GM18505 (cell line): ENCODE measurements at regions not wholly inside any gene's neighbourhood (a gene's known extent, or its start where the extent isn't known, plus 50 kb on each side); places are given as distances from the start of the nearest gene placed in this dataset.
"Not testable (repeated sequence)": the region's sequence is repeated elsewhere in the genome, so short reads cannot be mapped to it uniquely, and the experiment has no call there.

Source experiments
- ATAC-seq: cut with Tn5 transposase; IDR thresholded peaks from one replicate; pipeline ENCODE4 v1.9.1; 2021; ENCODE audit not compliant: unreplicated experiment
- POLR2A ChIP-seq: IDR thresholded peaks from 4 replicates; pipeline ENCODE4 v1.6.1; 2011; ENCODE audit warnings: borderline replicate concordance; ENCODE audit not compliant: insufficient read depth, insufficient read length; ENCODE audit errors: extremely low read depth

GRCh38 chr2:37769551-37769950 lies 98.1 kb upstream of the CDC42EP3 start:
- ATAC-seq = no peak
- no peak for TF ChIP-seq POLR2A

DNA sequence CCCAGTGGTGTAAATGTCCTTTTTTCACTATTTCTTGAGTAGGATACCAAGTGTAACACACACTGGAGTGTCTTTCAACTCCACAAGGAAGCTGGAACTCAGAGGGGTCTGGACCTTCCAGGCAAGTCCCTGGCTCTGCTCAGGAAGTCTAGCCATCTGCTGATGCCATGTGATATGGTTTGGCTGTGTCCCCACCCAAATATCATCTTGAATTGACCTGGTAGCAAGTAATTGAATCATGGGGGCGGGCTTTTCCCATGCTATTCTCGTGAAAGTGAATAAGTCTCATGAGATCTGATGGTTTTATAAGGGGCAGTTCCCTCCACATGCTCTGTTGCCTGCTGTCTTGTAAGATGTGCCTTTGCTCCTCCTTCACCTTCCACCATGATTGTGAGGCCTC lies 99.4 kb upstream of the CDC42EP3 start:
- TF ChIP-seq POLR2A = no peak
- ATAC-seq = no peak

- no peak for TF ChIP-seq POLR2A
- no peak for ATAC-seq
Observed at GRCh38 chr2:37771600-37772088, 100.2 kb upstream of the CDC42EP3 start.

DNA sequence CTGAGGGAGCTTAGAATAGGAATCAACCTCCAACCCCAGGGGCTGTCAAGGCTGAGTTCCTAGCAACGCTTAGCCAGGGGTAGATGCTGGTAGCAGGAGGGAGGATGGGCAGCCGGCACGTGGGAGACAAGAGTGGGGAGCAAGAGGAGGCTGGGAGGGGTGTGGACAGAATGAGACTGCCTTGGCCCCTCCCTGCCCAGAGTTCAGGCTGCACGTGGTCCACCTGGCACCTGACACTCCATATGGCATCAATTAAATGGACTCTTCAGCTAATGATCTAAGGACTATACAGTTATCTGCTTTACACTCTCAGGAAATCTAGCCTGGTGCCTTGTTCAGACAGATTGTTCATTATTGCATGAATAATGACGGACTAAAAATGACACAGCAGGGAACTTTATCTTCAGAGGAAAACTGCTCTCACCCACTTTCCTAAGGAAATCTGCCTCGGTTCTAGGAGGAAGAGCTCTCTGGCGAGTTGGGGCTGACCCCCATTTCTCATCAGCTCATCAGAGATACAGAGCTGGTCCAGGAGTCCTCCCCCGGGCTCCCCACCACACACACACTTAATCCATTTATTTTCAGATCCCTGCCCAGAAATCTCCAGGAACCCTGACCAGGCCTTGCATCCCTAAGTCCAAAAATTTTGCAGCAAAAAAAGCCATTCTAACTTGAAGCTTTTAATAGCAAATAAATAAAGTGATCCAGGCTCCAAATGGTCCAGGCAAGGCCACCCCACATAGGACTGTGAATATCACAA lies 102.1 kb upstream of the CDC42EP3 start:
- no peak for TF ChIP-seq POLR2A
- ATAC-seq = no peak

DNA sequence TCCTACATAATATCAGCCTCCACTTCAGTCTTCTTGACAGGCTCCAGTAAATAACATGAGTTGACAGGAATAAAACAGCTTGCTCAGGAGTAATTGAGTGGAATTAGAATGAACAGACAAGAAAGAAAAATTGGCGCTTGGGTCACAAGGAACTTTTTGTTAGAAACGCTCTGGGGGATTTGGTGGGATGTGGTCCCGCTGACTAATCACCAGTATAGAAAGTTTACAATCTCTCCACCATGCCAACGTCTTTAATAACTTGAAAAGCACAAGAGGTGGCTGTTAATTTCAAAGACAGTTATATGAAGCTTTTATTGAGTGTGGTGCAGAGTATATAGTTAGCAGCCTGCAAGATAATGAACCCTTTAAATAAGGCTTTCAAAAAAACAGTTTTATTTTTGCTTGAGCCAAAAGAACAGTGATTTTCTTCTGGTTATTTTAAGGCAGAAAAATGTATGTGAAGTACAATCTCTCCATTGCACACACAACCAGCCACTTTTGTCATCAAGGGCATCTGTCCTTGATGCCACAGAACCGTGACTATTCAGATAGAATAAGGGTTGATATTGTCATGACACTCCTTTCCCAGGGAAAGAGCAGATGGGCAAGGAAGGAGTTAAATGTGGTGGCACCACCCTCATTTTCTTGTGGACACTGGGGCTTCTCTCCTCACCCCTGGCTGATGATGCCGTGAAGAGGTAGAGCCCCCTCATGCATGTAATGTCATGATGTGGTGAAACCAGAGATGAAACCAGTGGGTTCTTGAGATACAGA lies 102.9 kb upstream of the CDC42EP3 start:
- ATAC-seq = not testable (repeated sequence)

- no peak for TF ChIP-seq POLR2A
- no peak for ATAC-seq
Observed at GRCh38 chr2:37774976-37775907, 103.8 kb upstream of the CDC42EP3 start.

DNA sequence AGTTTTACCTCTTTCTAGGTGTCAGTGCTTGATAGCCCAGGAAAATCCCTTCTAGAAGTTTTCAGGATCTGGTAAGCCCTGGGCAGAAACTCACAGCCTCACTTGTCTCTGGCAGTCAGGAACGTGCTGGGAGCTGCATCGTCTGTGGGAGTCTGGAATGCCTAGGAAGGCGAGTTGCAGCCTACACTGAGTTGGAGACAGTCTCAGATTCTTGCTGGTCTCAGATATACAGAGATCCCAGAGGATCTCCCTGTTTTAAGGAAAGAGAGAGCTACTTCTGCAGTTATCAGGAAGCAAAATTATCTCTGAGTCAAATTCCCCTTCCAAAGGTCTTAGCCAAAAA lies 104.4 kb upstream of the CDC42EP3 start:
- no peak for ATAC-seq
- TF ChIP-seq POLR2A = no peak

DNA sequence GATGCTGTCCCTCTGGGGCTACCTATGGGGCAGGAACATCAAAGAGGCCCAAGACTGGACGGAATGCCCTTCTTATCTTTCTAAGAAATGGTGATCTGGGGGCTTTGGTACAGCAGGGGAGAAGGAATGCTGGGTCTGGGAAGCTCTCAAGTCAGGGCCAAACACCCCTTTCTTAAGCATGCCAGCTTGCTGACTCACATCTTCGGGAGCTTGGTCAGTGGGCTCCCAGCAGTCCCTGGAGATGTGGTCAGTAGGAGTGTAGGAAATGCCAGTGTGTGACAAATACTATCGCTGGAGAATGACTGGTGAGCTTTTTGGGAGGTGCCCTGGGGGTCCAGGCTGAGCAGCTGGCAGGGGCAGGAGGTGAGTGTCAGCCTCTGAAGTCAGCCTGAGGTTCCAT lies 105.0 kb upstream of the CDC42EP3 start:
- TF ChIP-seq POLR2A = no peak
- no peak for ATAC-seq

DNA sequence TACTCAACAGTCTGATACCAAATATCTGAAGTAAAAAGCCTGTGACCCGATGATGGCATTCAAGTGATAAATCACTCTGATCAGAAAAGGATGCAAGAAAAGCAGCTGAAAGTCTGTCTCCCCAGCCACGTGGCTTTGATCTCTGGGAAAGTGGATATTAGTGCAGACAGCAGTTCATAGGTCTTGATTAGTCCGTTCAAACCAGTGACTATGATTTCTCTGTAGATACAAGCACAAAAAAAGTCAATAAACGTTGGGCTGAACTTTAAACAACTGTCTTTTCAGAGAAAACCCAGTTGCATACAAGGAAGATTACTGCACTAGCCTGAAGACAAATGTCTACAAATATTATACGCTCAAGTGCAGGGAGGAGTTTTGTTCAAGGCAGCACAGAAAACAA lies 107.7 kb upstream of the CDC42EP3 start:
- ATAC-seq = no peak
- no peak for TF ChIP-seq POLR2A

DNA sequence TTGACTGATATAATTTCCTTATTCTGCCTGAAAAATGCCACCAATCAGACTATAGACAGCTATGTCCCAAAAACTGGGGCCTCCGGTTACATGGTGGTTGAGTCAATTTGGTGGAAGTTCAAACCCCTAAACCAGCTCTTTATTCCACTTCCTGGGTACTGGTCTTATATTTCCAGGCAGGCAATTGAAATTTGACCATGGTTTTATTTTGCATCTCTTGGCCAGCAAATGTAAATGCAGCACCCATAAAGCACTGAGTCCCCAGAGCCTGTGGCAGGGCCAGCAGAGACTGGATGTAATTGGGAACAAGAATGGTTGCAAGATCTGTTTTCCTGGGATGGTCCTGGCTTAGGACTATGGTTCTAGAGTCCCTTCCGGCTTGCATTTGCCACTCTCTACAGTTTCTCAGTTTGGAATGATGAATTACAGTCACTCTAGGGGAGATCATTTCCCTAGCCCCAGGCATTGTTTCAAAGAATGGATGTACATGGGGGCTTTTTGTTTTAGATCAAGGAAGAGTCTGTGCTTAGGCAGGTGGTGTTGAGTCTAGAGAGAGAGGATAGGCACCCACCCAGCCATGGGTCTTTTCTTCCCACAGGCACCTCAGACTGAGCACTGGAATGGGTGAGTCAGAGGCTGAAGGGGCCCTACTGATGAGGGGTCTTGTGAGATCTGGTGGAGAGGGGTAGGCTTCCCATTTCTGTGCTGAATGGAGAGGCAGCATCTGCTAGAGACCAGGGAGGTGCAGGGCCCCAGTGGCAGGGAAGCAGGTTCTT lies 108.4 kb upstream of the CDC42EP3 start:
- no peak for TF ChIP-seq POLR2A
- ATAC-seq = no peak

GRCh38 chr2:37780387-37780676 lies 108.9 kb upstream of the CDC42EP3 start:
- no peak for TF ChIP-seq POLR2A
- ATAC-seq = no peak

DNA sequence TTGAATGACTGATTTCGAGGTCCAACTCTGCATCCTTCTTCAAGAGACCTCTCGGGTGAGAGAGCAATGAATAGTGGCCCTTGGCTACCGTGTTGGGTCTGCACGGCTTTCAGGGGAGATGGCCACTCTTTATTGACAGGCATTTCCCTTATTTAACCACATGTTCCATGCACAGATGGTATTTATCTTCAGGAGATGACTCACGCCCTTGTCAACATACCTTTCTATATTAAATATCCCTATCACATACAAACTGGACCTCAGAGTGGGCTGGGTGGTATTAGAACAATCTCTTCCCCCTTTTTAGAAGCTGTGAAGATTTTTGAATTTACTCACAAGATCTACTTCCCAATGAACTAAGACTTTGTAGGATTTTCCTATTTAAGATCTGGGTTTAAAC lies 109.6 kb upstream of the CDC42EP3 start:
- no peak for ATAC-seq

DNA sequence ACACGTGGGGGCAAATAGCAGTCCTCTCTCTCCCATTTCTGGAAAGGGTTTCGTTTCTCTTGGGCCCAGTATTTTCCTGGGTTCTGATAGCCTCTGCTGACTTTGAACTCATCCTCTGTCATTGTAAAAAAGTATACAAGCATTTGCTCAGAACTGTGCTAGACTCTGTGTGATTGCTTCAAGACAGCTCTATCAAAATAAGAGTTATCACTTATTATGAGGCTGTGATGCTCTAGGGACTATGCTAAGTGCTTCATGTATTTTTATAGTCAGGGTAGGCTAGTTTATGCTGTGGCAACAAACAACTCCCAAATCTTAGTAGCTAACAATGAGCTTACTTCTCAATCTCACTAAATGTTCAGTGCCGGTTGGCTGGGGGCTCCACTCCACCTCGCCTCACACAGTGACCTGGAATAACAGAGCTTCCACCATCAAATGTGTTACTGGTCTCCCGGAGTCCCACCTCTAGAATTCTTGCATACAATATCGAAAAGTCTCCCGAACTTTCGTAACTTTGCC lies 110.8 kb upstream of the CDC42EP3 start:
- TF ChIP-seq POLR2A = no peak
- no peak for ATAC-seq

More for the DNA sequence above, 109.6 kb upstream of the CDC42EP3 start:
- TF ChIP-seq POLR2A = no peak

DNA sequence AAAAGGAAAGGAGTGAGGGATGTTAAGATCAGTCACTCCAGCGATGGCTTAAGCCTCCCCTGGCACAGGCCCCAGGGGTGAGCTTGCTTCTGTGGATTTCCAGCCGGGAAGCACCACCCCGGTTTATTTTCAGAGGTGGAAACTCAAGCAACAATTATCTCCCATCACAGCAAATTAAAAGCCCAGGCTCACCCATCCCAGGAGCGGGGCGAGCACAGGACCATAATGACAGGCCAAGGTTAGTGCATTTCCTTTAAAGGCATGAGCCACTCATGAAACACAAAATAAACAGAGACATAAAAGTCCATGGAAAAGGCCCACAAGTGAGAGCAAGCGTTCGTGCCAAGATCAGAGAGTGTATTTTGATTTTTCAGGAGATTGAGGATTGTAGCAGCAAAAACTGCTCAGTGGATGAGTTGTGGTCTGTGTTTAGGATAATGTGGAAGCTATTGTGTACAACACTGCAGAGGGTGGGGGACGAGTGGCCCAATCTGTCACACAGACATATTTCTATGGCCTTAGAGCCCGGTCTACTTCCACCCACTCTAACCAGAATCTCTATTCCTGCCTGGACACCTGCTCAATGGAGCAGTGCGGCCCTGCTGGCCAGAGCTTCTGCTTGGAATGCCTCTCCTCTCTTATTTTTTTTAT lies 111.4 kb upstream of the CDC42EP3 start:
- ATAC-seq = no peak
- TF ChIP-seq POLR2A = no peak
